GM10248 (cell line): ENCODE measurements at regions not wholly inside any gene's neighbourhood (a gene's known extent, or its start where the extent isn't known, plus 50 kb on each side); places are given as distances from the start of the nearest gene placed in this dataset.

Experiments used
- CTCF ChIA-PET: fragments of 300-600 bp; sonication (Branson Sonifier 250); formaldehyde crosslinking; extraction: SDS; loops from one replicate; lab custom pipeline; 2021; ENCODE audit warnings: antibody characterized with exemption; lab: Yijun Ruan, JAX
- POLR2A ChIA-PET: fragments of 350-650 bp; sonication (Branson Sonifier 250); formaldehyde crosslinking; extraction: SDS; loops from one replicate; lab custom pipeline; 2020; ENCODE audit warnings: antibody characterized with exemption; lab: Yijun Ruan, JAX
- DNase-seq: peaks from one replicate; pipeline ENCODE4 v3.0.0; 2012; ENCODE audit errors: extremely low spot score
- CTCF ChIP-seq: IDR thresholded peaks from 2 replicates; pipeline ENCODE4 v1.5.1; 2012; ENCODE audit warnings: mild to moderate bottlenecking, low read depth; ENCODE audit errors: extremely low read depth, missing control alignments, control extremely low read depth

GRCh38 chr18:56052202-56052601 is 464.2 kb upstream of the TCF4 start:
- no peak for DNase-seq
- TF ChIP-seq CTCF: no peak
- ChIA-PET CTCF (interaction anchor here (1.0 to 4.1 kb wide), 3 partner anchors 8 to 11 kb away, joined by 3 to 16 read pairs (median 3); no protein-coding TSS in a partner anchor), POLR2A (no interaction called here)

- POLR2A ChIA-PET: no interaction called here
- DNase-seq: no peak
- CTCF ChIA-PET: interaction anchor here (1.5 kb wide), 2 partner anchors 9 to 13 kb away, joined by 3 to 6 read pairs; no protein-coding TSS in a partner anchor
- TF ChIP-seq CTCF: no peak
Observed at GRCh38 chr18:56044239-56044638, 456.2 kb upstream of the TCF4 start.

GRCh38 chr18:56043641-56044061 is 455.7 kb upstream of the TCF4 start:
- ChIA-PET POLR2A (no interaction called here), CTCF (interaction anchor here (1.3 to 1.5 kb wide), 3 partner anchors 8 to 13 kb away, joined by 3 to 6 read pairs (median 3); no protein-coding TSS in a partner anchor)
- DNase-seq: no peak
- no peak for TF ChIP-seq CTCF

GRCh38 chr18:56042915-56043536 is 455.0 kb upstream of the TCF4 start:
- no peak for DNase-seq
- POLR2A ChIA-PET: no interaction called here
- CTCF ChIA-PET: interaction anchor here (1.3 to 1.5 kb wide), 2 partner anchors 9 to 12 kb away, joined by 3 read pairs; no protein-coding TSS in a partner anchor
- TF ChIP-seq CTCF: no peak

- POLR2A ChIA-PET: no interaction called here
- CTCF ChIA-PET: no interaction called here
- no peak for DNase-seq
- no peak for TF ChIP-seq CTCF
Observed at GRCh38 chr18:56038171-56039030, 450.4 kb upstream of the TCF4 start.

GRCh38 chr18:56036741-56037140 is 448.7 kb upstream of the TCF4 start:
- ChIA-PET POLR2A (no interaction called here), CTCF (no interaction called here)
- DNase-seq: no peak
- TF ChIP-seq CTCF: no peak
